Natural killer cell (primary cell): ENCODE measurements at regions not wholly inside any gene's neighbourhood (a gene's known extent, or its start where the extent isn't known, plus 50 kb on each side); places are given as distances from the start of the nearest gene placed in this dataset.

Experiments used
- ATAC-seq, 3 donors: fragments of 150-1000 bp in 2 of 3; fragments of 200-7000 bp in 1 of 3; cut with Tn5 transposase; 1 replicate in 1 of 3; 2 replicates in 2 of 3; pipeline ENCODE4 v1.10.0; 2021; ENCODE audit warnings: mild to moderate bottlenecking in 2 of 3, moderate library complexity in 2 of 3
- DNase-seq, 2 donors: peaks; one replicate each; pipeline versions ENCODE4 v3.0.0 to v3.0.0-alpha.2; 2013 to 2021; ENCODE audit warnings: mixed read lengths in 1 of 2
- H3K27ac ChIP-seq: one replicate; pipeline ENCODE4 v1.5.1; 2013; ENCODE audit warnings: mild to moderate bottlenecking, low read length
- H3K27me3 ChIP-seq: one replicate; pipeline ENCODE4 v1.6.1; 2013; ENCODE audit warnings: low read length; ENCODE audit not compliant: control insufficient read depth, insufficient read depth
- H3K36me3 ChIP-seq: one replicate; pipeline ENCODE4 v1.6.1; 2013; ENCODE audit warnings: low read length; ENCODE audit not compliant: control insufficient read depth, insufficient read depth
- H3K4me1 ChIP-seq: one replicate; pipeline ENCODE4 v1.6.1; 2013; ENCODE audit warnings: low read length; ENCODE audit not compliant: control insufficient read depth, insufficient read depth
- H3K4me3 ChIP-seq: one replicate; pipeline ENCODE4 v1.5.1; 2013; ENCODE audit warnings: low read length
- H3K9me3 ChIP-seq: one replicate; pipeline ENCODE4 v1.6.1; 2013; ENCODE audit warnings: low read length; ENCODE audit not compliant: control insufficient read depth, insufficient read depth
- H3K27ac Mint-ChIP-seq, 2 donors: one replicate each; pipeline ENCODE4 v1.8.0; 2022; ENCODE audit warnings: mild to moderate bottlenecking in 2 of 2, mixed read lengths in 2 of 2, moderate library complexity in 1 of 2
- H3K27me3 Mint-ChIP-seq, 2 donors: one replicate each; pipeline ENCODE4 v1.8.0; 2022; ENCODE audit warnings: low read depth in 2 of 2, mixed read lengths in 2 of 2
- H3K36me3 Mint-ChIP-seq: one replicate; pipeline ENCODE4 v1.8.0; 2022; ENCODE audit warnings: mixed read lengths
- H3K4me1 Mint-ChIP-seq, 2 donors: one replicate each; pipeline ENCODE4 v1.8.0; 2022; ENCODE audit warnings: mixed read lengths in 2 of 2
- H3K4me3 Mint-ChIP-seq: one replicate; pipeline ENCODE4 v1.8.0; 2022; ENCODE audit warnings: mild to moderate bottlenecking, moderate library complexity, mixed read lengths
- H3K9me3 Mint-ChIP-seq, 2 donors: one replicate each; pipeline ENCODE4 v1.8.0; 2022; ENCODE audit warnings: mixed read lengths in 2 of 2
- CTCF ChIP-seq: fragments of 200-600 bp; IDR thresholded peaks from one replicate; pipeline ENCODE4 v1.8.0; 2022; ENCODE audit warnings: antibody characterized with exemption
- WGBS: methylation state at CpG from one replicate; pipeline ENCODE4 v1.1.7; 2013; ENCODE audit warnings: missing lambda C conversion rate; ENCODE audit not compliant: insufficient coverage; 5-methylcytosine and 5-hydroxymethylcytosine counted together
- intact Hi-C: fragments of 100-400 bp; cut with micrococcal nuclease; formaldehyde crosslinking; loops from one replicate; pipeline ENCODE4 v1.14.2; 2022

- intact Hi-C loops, result no loop called here
- no peak for TF ChIP-seq CTCF
- peaks cover 29 to 37% of the 10 kb centered on the region in 2 donors for H3K27me3 Mint-ChIP-seq
These were observed 147.2 kb downstream of the VEGFA start for GRCh38 chr6:43916924-43917877.

GRCh38 chr6:43915986-43916923 is 146.2 kb downstream of the VEGFA start:
- H3K4me3 Mint-ChIP-seq, result no peak overlapping the region
- H3K27ac Mint-ChIP-seq, result no peak overlapping the region
- H3K4me3 ChIP-seq, result no peak overlapping the region
- ATAC-seq (no peak), DNase-seq (no peak)
- WGBS, result 82% methylated on average over 8 of the region's 8 CpGs
- H3K27me3 ChIP-seq, result peaks cover 7% of the 10 kb centered on the region
- TF ChIP-seq CTCF, result no peak
- H3K9me3 Mint-ChIP-seq, result no peaks in the 10 kb centered on the region
- H3K4me1 Mint-ChIP-seq, result peaks cover 0 to 5% of the 10 kb centered on the region in 2 donors
- no peaks in the 10 kb centered on the region for H3K36me3 ChIP-seq
- intact Hi-C loops, result no loop called here
- H3K27me3 Mint-ChIP-seq, result peaks cover 29 to 37% of the 10 kb centered on the region in 2 donors
- no peaks in the 10 kb centered on the region for H3K4me1 ChIP-seq
- no peaks in the 10 kb centered on the region for H3K36me3 Mint-ChIP-seq
- no peaks in the 10 kb centered on the region for H3K9me3 ChIP-seq
- no peak overlapping the region for H3K27ac ChIP-seq

More at GRCh38 chr6:43916924-43917877, 147.2 kb downstream of the VEGFA start:
- Histone ChIP-seq H3K4me3 (no peak overlapping the region), H3K27ac (no peak overlapping the region), H3K36me3 (no peaks in the 10 kb centered on the region), H3K27me3 (peaks cover 9% of the 10 kb centered on the region), H3K9me3 (no peaks in the 10 kb centered on the region), H3K4me1 (no peaks in the 10 kb centered on the region)
- no peak overlapping the region for H3K27ac Mint-ChIP-seq
- DNase-seq, result no peak
- 82% methylated on average over 12 of the region's 12 CpGs for WGBS
- no peaks in the 10 kb centered on the region for H3K9me3 Mint-ChIP-seq
- H3K36me3 Mint-ChIP-seq, result no peaks in the 10 kb centered on the region
- ATAC-seq, result no peak
- peaks cover 0 to 5% of the 10 kb centered on the region in 2 donors for H3K4me1 Mint-ChIP-seq
- no peak overlapping the region for H3K4me3 Mint-ChIP-seq

DNA sequence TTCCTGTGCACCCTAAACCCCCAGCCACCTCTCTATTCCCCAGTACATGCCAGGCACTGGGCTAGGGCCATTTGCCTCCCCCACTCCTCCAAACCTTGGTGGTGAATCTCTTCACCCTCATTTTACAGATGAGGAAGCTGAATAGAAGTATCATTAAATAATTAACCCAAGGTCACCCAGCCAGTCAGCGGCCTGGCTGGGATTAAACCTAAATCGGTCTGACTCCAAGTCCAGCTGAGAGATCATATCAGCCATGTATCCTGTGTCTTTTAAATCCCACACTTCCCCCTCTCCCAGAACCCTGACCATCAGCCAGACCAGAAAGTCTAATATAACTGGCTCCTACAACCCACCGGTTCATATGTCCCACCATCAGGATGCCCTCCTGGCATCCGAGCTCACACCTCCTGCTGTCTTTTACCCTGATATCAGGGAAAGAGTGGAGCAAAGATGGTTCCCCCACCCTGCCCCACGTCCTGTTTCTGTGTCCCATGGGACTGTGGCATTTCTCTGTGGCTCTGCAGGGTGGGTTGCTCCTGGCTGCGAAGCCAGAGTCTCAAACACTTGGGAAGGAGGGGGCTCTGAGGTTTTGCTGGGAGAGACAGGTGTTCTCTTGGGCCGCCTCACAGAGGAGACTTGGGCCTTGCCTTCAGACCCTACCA is 145.3 kb downstream of the VEGFA start:
- Mint-ChIP-seq H3K9me3 (no peaks in the 10 kb centered on the region), H3K27me3 (peaks cover 22 to 30% of the 10 kb centered on the region in 2 donors), H3K4me3 (no peak overlapping the region), H3K4me1 (no peaks in the 10 kb centered on the region), H3K36me3 (no peaks in the 10 kb centered on the region), H3K27ac (no peak overlapping the region)
- H3K27me3 ChIP-seq, result peaks cover 4% of the 10 kb centered on the region
- H3K4me1 ChIP-seq, result no peaks in the 10 kb centered on the region
- H3K9me3 ChIP-seq, result no peaks in the 10 kb centered on the region
- intact Hi-C loops, result no loop called here
- DNase-seq, result no peak
- WGBS, result 86% methylated on average over 7 of the region's 7 CpGs
- H3K27ac ChIP-seq, result no peak overlapping the region
- H3K4me3 ChIP-seq, result no peak overlapping the region
- H3K36me3 ChIP-seq, result no peaks in the 10 kb centered on the region
- ATAC-seq, result no peak
- no peak for TF ChIP-seq CTCF
